GM12878 (cell line): ENCODE measurements at regions not wholly inside any gene's neighbourhood (a gene's known extent, or its start where the extent isn't known, plus 50 kb on each side); places are given as distances from the start of the nearest gene placed in this dataset.

Experiments
- ATAC-seq: fragments of 200-7000 bp; cut with Tn5 transposase; 3 replicates; pipeline ENCODE4 v1.9.1; 2020; ENCODE audit warnings: mild to moderate bottlenecking, moderate library complexity
- BruUV-seq: library from RNA; stranded (reverse); fragments of 400-500 nt; replicated peaks from 2 replicates; lab custom pipeline; 2021; lab: Mats Ljungman, UMichigan
- CTCF ChIA-PET: fragments of 300-600 bp; sonication (Branson Sonifier 250); formaldehyde crosslinking; extraction: SDS; loops from one replicate; lab custom pipeline; 2021; ENCODE audit warnings: inconsistent platforms; lab: Yijun Ruan, JAX
- POLR2A ChIA-PET: fragments of 350-600 bp; formaldehyde crosslinking; extraction: SDS; loops from one replicate; lab custom pipeline; 2021; ENCODE audit warnings: inconsistent platforms; lab: Charles Lee
- RAD21 ChIA-PET: fragments of 300-600 bp; sonication (Branson Sonifier 250); formaldehyde crosslinking; loops from one replicate; lab custom pipeline; 2023; ENCODE audit warnings: antibody characterized with exemption; ENCODE audit not compliant: unreplicated experiment; lab: Charles Lee
- SMC1A ChIA-PET: fragments of 300-600 bp; sonication (Branson Sonifier 250); formaldehyde crosslinking; loops from one replicate; lab custom pipeline; 2023; ENCODE audit not compliant: unreplicated experiment, uncharacterized antibody; lab: Charles Lee
- DNase-seq: peaks from one replicate; pipeline ENCODE4 v3.0.0-alpha.2; 2011; ENCODE audit warnings: low read depth, low spot score
- FAIRE-seq: peaks from 3 replicates; lab custom pipeline; 2011; peaks lifted over from hg19 to GRCh38; lab: Jason Lieb, UNC
- H2AFZ ChIP-seq: 2 replicates; pipeline ENCODE4 v1.6.0; 2011; ENCODE audit warnings: low read depth, low read length, control low read depth; ENCODE audit not compliant: control insufficient read depth
- H3K27ac ChIP-seq: 2 replicates; pipeline ENCODE4 v1.5.1; 2011; ENCODE audit warnings: control low read depth; ENCODE audit not compliant: control insufficient read depth, insufficient read depth
- H3K27me3 ChIP-seq, 2 experiments: replicated peaks in 1 of 2; 2 replicates each; pipeline versions ENCODE4 v1.6.0 to v1.6.1; 2011; ENCODE audit warnings: low read length in 1 of 2; ENCODE audit not compliant: control insufficient read depth in 2 of 2, insufficient read depth in 2 of 2
- H3K36me3 ChIP-seq, 2 experiments: 2 replicates each; pipeline ENCODE4 v1.5.1; 2011; ENCODE audit warnings: low read length in 1 of 2; ENCODE audit not compliant: control insufficient read depth in 2 of 2, insufficient read depth in 2 of 2
- H3K4me1 ChIP-seq: 2 replicates; pipeline ENCODE4 v1.6.1; 2011; ENCODE audit warnings: mild to moderate bottlenecking, low read length, moderate library complexity, mixed read lengths; ENCODE audit not compliant: control insufficient read depth, insufficient read depth
- H3K4me2 ChIP-seq: 2 replicates; pipeline ENCODE4 v1.6.0; 2011; ENCODE audit warnings: control low read depth; ENCODE audit not compliant: control insufficient read depth, insufficient read depth
- H3K4me3 ChIP-seq: fragments of 200-600 bp; sonication (generic); 2 replicates; pipeline ENCODE4 v1.5.1; 2016
- H3K79me2 ChIP-seq: 2 replicates; pipeline ENCODE4 v1.6.0; 2011; ENCODE audit warnings: low read length; ENCODE audit not compliant: control insufficient read depth, insufficient read depth
- H3K9ac ChIP-seq: 2 replicates; pipeline ENCODE4 v1.8.0; 2011; ENCODE audit warnings: low read length, control low read depth, mixed read lengths; ENCODE audit not compliant: control insufficient read depth, insufficient read depth
- H3K9me3 ChIP-seq: replicated peaks from 3 replicates; pipeline ENCODE4 v1.5.1; 2011; ENCODE audit warnings: mild to moderate bottlenecking, low read length; ENCODE audit not compliant: control insufficient read depth, insufficient read depth
- H4K20me1 ChIP-seq: 2 replicates; pipeline ENCODE4 v1.6.0; 2011; ENCODE audit not compliant: control insufficient read depth, insufficient read depth
- ESRRA ChIP-seq: IDR thresholded peaks from 2 replicates; pipeline ENCODE4 v1.6.1; 2012; ENCODE audit warnings: mild to moderate bottlenecking, low read length, improper control_type of control experiment
- HCFC1 ChIP-seq: fragments of 150-350 bp; IDR thresholded peaks from 2 replicates; pipeline ENCODE4 v1.6.1; 2014; ENCODE audit warnings: low read length
- IRF4 ChIP-seq: IDR thresholded peaks from 2 replicates; pipeline ENCODE4 v1.6.1; 2011; ENCODE audit warnings: low read depth, low read length
- MLLT1 ChIP-seq: fragments of 450-650 bp; IDR thresholded peaks from 2 replicates; pipeline ENCODE4 v1.6.1; 2016; ENCODE audit warnings: mild to moderate bottlenecking
- PAX5 ChIP-seq: IDR thresholded peaks from 2 replicates; pipeline ENCODE4 v1.6.1; 2011; ENCODE audit warnings: low read depth, low read length, borderline replicate concordance
- POLR2AphosphoS2 ChIP-seq: IDR thresholded peaks from 2 replicates; pipeline ENCODE4 v1.6.1; 2011; ENCODE audit warnings: low read depth, mild to moderate bottlenecking, low read length, improper control_type of control experiment, moderate library complexity
- SRF ChIP-seq, 2 experiments: IDR thresholded peaks; 2 replicates each; pipeline ENCODE4 v1.6.1; 2011; ENCODE audit warnings: low read depth in 2 of 2, low read length in 2 of 2, mild to moderate bottlenecking in 1 of 2, moderate library complexity in 1 of 2
- WGBS: methylation state at CpG from one replicate; pipeline ENCODE4 v1.1.6; 2016; ENCODE audit warnings: low lambda C conversion rate; ENCODE audit not compliant: insufficient replicate concordance, insufficient coverage; ENCODE audit errors: missing lambda C conversion rate; 5-methylcytosine and 5-hydroxymethylcytosine counted together
- in situ Hi-C: fragments of 300-500 bp; cut with MboI; formaldehyde crosslinking; loops from 9 replicates; pipeline ENCODE4 v1.14.3; 2018; ENCODE audit warnings: mixed read lengths
- intact Hi-C: fragments of 100-400 bp; cut with micrococcal nuclease; formaldehyde crosslinking; loops from one replicate; pipeline ENCODE4 v1.14.2; 2022; ENCODE audit not compliant: unreplicated experiment
- TF ChIP-seq, protein P1 (sequence below): IDR thresholded peaks from 2 replicates; pipeline ENCODE4 v1.6.1; 2011; ENCODE audit warnings: borderline replicate concordance, low read depth, mild to moderate bottlenecking, moderate library complexity, low read length; ENCODE audit not compliant: insufficient read depth, poor library complexity, severe bottlenecking
- TF ChIP-seq, protein P2 (sequence below): fragments of 450-650 bp; IDR thresholded peaks from 2 replicates; pipeline ENCODE4 v1.6.1; 2017; ENCODE audit warnings: mild to moderate bottlenecking, moderate library complexity
- TF ChIP-seq, protein P3 (sequence below): IDR thresholded peaks from 2 replicates; pipeline ENCODE4 v1.6.1; 2012; ENCODE audit warnings: low read length, inconsistent platforms

GRCh38 chr14:49058511-49058910 is 527.7 kb downstream of the RPS29 start:
- Histone ChIP-seq H3K4me3 (no peak overlapping the region), H3K27me3 (no peaks in the 10 kb centered on the region), H2AFZ (no peak overlapping the region), H3K79me2 (no peaks in the 10 kb centered on the region), H3K9ac (no peak overlapping the region), H3K4me1 (no peaks in the 10 kb centered on the region), H3K27ac (no peak overlapping the region), H4K20me1 (no peaks in the 10 kb centered on the region), H3K9me3 (no peaks in the 10 kb centered on the region), H3K36me3 (no peaks in the 10 kb centered on the region), H3K4me2 (no peak overlapping the region)
- DNase-seq (no peak), ATAC-seq (no peak), FAIRE-seq (no peak)
- ChIA-PET POLR2A (no interaction called here), RAD21 (no interaction called here), SMC1A (no interaction called here), CTCF (interaction anchor here (0.6 kb wide), 1 partner anchor 10 kb away, joined by 4 read pairs; no protein-coding TSS in a partner anchor)
- intact Hi-C loops = no loop called here
- TF ChIP-seq, protein P1, sequence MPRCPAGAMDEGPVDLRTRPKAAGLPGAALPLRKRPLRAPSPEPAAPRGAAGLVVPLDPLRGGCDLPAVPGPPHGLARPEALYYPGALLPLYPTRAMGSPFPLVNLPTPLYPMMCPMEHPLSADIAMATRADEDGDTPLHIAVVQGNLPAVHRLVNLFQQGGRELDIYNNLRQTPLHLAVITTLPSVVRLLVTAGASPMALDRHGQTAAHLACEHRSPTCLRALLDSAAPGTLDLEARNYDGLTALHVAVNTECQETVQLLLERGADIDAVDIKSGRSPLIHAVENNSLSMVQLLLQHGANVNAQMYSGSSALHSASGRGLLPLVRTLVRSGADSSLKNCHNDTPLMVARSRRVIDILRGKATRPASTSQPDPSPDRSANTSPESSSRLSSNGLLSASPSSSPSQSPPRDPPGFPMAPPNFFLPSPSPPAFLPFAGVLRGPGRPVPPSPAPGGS = no peak
- no peak for TF ChIP-seq POLR2AphosphoS2
- TF ChIP-seq ESRRA = no peak
- no peak for TF ChIP-seq HCFC1
- TF ChIP-seq, protein P2, sequence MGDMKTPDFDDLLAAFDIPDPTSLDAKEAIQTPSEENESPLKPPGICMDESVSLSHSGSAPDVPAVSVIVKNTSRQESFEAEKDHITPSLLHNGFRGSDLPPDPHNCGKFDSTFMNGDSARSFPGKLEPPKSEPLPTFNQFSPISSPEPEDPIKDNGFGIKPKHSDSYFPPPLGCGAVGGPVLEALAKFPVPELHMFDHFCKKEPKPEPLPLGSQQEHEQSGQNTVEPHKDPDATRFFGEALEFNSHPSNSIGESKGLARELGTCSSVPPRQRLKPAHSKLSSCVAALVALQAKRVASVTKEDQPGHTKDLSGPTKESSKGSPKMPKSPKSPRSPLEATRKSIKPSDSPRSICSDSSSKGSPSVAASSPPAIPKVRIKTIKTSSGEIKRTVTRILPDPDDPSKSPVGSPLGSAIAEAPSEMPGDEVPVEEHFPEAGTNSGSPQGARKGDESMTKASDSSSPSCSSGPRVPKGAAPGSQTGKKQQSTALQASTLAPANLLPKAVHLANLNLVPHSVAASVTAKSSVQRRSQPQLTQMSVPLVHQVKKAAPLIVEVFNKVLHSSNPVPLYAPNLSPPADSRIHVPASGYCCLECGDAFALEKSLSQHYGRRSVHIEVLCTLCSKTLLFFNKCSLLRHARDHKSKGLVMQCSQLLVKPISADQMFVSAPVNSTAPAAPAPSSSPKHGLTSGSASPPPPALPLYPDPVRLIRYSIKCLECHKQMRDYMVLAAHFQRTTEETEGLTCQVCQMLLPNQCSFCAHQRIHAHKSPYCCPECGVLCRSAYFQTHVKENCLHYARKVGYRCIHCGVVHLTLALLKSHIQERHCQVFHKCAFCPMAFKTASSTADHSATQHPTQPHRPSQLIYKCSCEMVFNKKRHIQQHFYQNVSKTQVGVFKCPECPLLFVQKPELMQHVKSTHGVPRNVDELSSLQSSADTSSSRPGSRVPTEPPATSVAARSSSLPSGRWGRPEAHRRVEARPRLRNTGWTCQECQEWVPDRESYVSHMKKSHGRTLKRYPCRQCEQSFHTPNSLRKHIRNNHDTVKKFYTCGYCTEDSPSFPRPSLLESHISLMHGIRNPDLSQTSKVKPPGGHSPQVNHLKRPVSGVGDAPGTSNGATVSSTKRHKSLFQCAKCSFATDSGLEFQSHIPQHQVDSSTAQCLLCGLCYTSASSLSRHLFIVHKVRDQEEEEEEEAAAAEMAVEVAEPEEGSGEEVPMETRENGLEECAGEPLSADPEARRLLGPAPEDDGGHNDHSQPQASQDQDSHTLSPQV = no peak
- TF ChIP-seq, protein P3, sequence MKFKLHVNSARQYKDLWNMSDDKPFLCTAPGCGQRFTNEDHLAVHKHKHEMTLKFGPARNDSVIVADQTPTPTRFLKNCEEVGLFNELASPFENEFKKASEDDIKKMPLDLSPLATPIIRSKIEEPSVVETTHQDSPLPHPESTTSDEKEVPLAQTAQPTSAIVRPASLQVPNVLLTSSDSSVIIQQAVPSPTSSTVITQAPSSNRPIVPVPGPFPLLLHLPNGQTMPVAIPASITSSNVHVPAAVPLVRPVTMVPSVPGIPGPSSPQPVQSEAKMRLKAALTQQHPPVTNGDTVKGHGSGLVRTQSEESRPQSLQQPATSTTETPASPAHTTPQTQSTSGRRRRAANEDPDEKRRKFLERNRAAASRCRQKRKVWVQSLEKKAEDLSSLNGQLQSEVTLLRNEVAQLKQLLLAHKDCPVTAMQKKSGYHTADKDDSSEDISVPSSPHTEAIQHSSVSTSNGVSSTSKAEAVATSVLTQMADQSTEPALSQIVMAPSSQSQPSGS = no peak
- TF ChIP-seq MLLT1 = no peak
- TF ChIP-seq PAX5 = no peak
- no peak for TF ChIP-seq IRF4
- no peak for TF ChIP-seq SRF (IDR thresholded peaks at IDR 0.05; ENCODE audit: low read depth in 2 of 2, low read length in 2 of 2)
- WGBS = 0% methylated on average over 1 of the region's 1 CpG
- in situ Hi-C loops = no loop called here
- no TSS peak for BruUV-seq
